22Rv1 (cell line): ENCODE measurements at regions not wholly inside any gene's neighbourhood (a gene's known extent, or its start where the extent isn't known, plus 50 kb on each side); places are given as distances from the start of the nearest gene placed in this dataset.

Source experiments
- CTCF ChIP-seq: fragments of 450-650 bp; IDR thresholded peaks from 2 replicates; pipeline ENCODE4 v1.5.1; 2017; ENCODE audit warnings: mild to moderate bottlenecking
- ZFX ChIP-seq: fragments of 450-650 bp; IDR thresholded peaks from 2 replicates; pipeline ENCODE4 v1.6.1; 2017; ENCODE audit warnings: antibody characterized with exemption, borderline replicate concordance

- TF ChIP-seq CTCF (no peak), ZFX (no peak)
Measured at GRCh38 chr20:10961651-10962288, 288.0 kb upstream of the JAG1 start.
